Right lobe of liver (tissue), 6 donors: ENCODE measurements at regions not wholly inside any gene's neighbourhood (a gene's known extent, or its start where the extent isn't known, plus 50 kb on each side); places are given as distances from the start of the nearest gene placed in this dataset.

Source experiments
- ATAC-seq, 4 donors: fragments of 200-7000 bp; cut with Tn5 transposase; one replicate each; pipeline ENCODE4 v1.9.1; 2020; ENCODE audit warnings: mild to moderate bottlenecking in 4 of 4, moderate library complexity in 4 of 4
- DNase-seq, 3 donors: peaks; one replicate each; pipeline ENCODE4 v3.0.0-alpha.2; 2020
- H3K27ac ChIP-seq, 3 donors: fragments of 200-600 bp; one replicate each; pipeline ENCODE4 v1.8.0; 2022
- H3K27me3 ChIP-seq, 2 donors: fragments of 200-600 bp; one replicate each; pipeline ENCODE4 v1.8.0; 2022
- H3K36me3 ChIP-seq, 4 donors: fragments of 200-600 bp; sonication (generic) in 1 of 4; one replicate each; pipeline versions ENCODE4 v1.5.1 to v1.8.0; 2017 to 2022; ENCODE audit warnings: control low read depth in 1 of 4
- H3K4me1 ChIP-seq, 4 donors: fragments of 200-600 bp; sonication (generic) in 1 of 4; one replicate each; pipeline versions ENCODE4 v1.5.1 to v1.8.0; 2017 to 2022; ENCODE audit warnings: control low read depth in 1 of 4
- H3K4me3 ChIP-seq, 3 donors: fragments of 200-600 bp; one replicate each; pipeline ENCODE4 v1.8.0; 2022
- H3K9me3 ChIP-seq, 4 donors: fragments of 200-600 bp; sonication (generic) in 1 of 4; one replicate each; pipeline versions ENCODE4 v1.5.1 to v1.8.0; 2017 to 2022; ENCODE audit warnings: control low read depth in 1 of 4
- POLR2A ChIP-seq: fragments of 450-650 bp; IDR thresholded peaks from one replicate; pipeline ENCODE4 v1.6.1; 2017; ENCODE audit warnings: antibody characterized with exemption, mild to moderate bottlenecking
- WGBS: methylation state at CpG from one replicate; pipeline ENCODE4 v1.1.6; 2018; ENCODE audit warnings: low coverage, low lambda C conversion rate; ENCODE audit not compliant: insufficient coverage; ENCODE audit errors: missing lambda C conversion rate; 5-methylcytosine and 5-hydroxymethylcytosine counted together
- intact Hi-C, 2 donors: fragments of 100-400 bp; cut with DNase I; formaldehyde crosslinking; loops; one replicate each; pipeline versions ENCODE4 v1.11.2 to v1.14.1; 2022
- TF ChIP-seq, protein P1 (sequence below), 4 donors: fragments of 200-600 bp in 3 of 4; fragments of 450-650 bp in 1 of 4; IDR thresholded peaks; one replicate each; pipeline versions ENCODE4 v1.5.1 to v1.8.0; 2016 to 2022; ENCODE audit warnings: antibody characterized with exemption in 4 of 4, mild to moderate bottlenecking in 2 of 4
- donor health status: DM: no; HTN: yes; CAD: no.
- donor health status: DM: no; HTN: no; CAD: no.
- donor health status: DM: no; HTN: no; CAD: no.
- donor health status: DM: no; HTN: yes; CAD: no.
- donor health status: DM: no; HTN: yes; CAD: no.

DNA sequence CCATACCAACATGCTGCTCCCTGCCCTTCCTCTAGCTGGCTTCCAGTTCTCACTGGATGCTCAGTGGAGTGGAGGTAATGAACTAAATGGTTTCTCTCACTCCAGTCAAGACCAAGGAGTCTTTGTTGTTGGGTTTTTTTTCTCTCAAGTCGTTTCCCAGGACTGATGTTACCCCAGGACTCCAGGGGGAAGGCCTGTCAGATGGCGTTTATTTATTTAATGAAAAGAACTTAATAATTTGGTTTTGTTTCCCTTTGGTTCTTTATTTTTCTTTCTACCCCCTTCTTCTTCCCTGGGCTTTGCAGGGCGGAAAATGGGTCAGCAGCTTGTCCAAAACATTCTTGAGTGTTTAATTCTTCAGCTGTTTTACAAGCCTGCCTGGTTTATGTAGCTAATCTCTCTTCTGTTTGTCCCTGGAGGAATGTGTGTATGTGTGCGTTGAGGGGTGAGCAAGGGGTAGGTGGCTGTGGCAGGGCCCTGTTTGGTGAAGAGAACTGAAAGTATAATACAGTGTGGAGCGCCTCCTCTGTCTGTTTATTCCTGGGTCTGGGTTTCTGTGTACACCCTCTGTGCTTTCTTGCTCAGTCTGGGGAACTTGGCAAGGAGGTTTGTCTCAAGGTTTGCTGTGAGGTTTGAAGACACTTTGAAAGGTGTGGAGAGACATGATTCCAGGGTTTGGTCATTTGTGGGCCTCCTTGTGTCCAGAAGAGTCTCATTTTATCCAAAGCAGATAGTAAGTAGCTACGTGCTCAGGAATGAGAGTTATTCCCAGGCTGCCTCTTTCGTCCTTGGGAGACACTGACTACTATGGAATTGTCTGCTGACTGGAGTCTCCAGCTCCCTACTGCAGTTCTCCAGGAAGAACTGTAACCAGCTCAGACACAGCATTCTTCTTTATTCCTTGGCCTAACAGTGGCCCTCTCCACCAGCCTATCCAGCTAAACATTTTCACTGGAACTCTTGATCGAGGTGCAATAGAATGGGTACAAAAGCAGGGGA lies 175.5 kb downstream of the ADAMTS15 start:
- WGBS = 49% methylated on average over 8 of the region's 8 CpGs
- Histone ChIP-seq H3K27ac (no peak overlapping the region), H3K27me3 (no peaks in the 10 kb centered on the region), H3K4me1 (no peaks in the 10 kb centered on the region), H3K9me3 (no peaks in the 10 kb centered on the region), H3K4me3 (no peak overlapping the region), H3K36me3 (no peaks in the 10 kb centered on the region)
- ATAC-seq (no peak), DNase-seq (no peak)
- intact Hi-C loops = no loop called here
- no peak for TF ChIP-seq POLR2A
- TF ChIP-seq, protein P1, sequence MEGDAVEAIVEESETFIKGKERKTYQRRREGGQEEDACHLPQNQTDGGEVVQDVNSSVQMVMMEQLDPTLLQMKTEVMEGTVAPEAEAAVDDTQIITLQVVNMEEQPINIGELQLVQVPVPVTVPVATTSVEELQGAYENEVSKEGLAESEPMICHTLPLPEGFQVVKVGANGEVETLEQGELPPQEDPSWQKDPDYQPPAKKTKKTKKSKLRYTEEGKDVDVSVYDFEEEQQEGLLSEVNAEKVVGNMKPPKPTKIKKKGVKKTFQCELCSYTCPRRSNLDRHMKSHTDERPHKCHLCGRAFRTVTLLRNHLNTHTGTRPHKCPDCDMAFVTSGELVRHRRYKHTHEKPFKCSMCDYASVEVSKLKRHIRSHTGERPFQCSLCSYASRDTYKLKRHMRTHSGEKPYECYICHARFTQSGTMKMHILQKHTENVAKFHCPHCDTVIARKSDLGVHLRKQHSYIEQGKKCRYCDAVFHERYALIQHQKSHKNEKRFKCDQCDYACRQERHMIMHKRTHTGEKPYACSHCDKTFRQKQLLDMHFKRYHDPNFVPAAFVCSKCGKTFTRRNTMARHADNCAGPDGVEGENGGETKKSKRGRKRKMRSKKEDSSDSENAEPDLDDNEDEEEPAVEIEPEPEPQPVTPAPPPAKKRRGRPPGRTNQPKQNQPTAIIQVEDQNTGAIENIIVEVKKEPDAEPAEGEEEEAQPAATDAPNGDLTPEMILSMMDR (IDR thresholded peaks at IDR 0.05) = no peak

DNA sequence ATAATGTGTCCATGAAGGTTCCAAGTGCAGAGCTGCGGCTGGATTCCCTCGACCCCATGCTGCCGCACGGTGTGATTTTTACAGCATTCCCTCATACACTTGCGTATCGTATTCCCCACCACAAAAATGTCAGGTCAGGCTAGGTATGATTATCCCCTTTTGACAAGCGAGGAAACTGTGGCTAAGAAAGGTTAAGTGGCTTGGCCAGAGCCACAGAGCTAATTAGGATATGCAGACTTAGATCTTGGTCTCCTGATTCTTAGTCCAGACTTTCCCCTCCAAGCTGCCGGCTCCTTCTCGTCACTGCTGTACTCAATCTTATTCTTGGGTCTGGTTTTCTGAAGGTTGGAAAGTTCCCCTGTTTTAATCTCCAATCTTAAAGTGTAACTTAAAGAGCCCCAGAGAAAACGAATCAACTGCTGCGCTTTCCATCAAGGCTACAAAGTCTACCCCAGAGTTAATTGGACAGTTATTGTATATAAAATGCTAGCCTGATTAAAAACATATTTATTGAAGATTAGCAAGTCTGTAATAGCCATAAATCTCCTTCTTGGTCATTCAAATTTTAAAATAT lies 176.6 kb downstream of the ADAMTS15 start:
- no peaks in the 10 kb centered on the region for H3K4me1 ChIP-seq
- no peak overlapping the region for H3K4me3 ChIP-seq
- intact Hi-C loops = no loop called here
- H3K36me3 ChIP-seq = no peaks in the 10 kb centered on the region
- no peak for DNase-seq
- no peak for TF ChIP-seq POLR2A
- TF ChIP-seq, protein P1 (IDR thresholded peaks at IDR 0.05) = no peak
- H3K27ac ChIP-seq = no peak overlapping the region
- H3K9me3 ChIP-seq = no peaks in the 10 kb centered on the region
- no peaks in the 10 kb centered on the region for H3K27me3 ChIP-seq
- 79% methylated on average over 11 of the region's 11 CpGs for WGBS
- no peak for ATAC-seq

- H3K4me1 ChIP-seq = no peaks in the 10 kb centered on the region
- TF ChIP-seq, protein P1 (IDR thresholded peaks at IDR 0.05) = no peak
- TF ChIP-seq POLR2A = no peak
- intact Hi-C loops = no loop called here
- no peak for DNase-seq
- no peaks in the 10 kb centered on the region for H3K36me3 ChIP-seq
- no peaks in the 10 kb centered on the region for H3K9me3 ChIP-seq
- no peaks in the 10 kb centered on the region for H3K27me3 ChIP-seq
- no peak for ATAC-seq
- H3K27ac ChIP-seq = no peak overlapping the region
- H3K4me3 ChIP-seq = no peak overlapping the region
- 61% methylated on average over 15 of the region's 15 CpGs for WGBS
Observed at GRCh38 chr11:130625578-130626306, 177.3 kb downstream of the ADAMTS15 start.

DNA sequence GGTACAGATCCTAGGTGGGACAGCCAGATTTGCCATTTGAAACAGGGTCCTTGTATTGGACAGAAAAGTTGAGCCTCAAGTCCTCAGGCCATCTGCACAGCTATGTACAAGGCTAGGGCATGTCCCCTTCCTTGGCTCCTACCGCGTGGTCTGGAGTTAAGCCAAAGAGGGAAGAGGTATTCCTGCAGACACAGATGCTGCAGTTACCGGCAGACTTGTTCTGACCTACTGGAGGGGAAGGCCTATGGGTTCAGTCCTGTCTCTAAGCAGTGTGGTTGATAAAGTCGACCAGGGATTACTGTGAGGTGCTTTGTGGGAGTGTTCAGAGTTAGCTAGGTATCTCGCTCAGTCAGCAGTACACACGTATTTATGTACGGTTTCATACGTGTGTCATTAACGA lies 180.6 kb downstream of the ADAMTS15 start:
- 67% methylated on average over 9 of the region's 9 CpGs for WGBS
- no peaks in the 10 kb centered on the region for H3K36me3 ChIP-seq

More for the DNA sequence above, 180.6 kb downstream of the ADAMTS15 start:
- Histone ChIP-seq H3K4me3 (no peak overlapping the region), H3K27ac (no peak overlapping the region), H3K27me3 (no peaks in the 10 kb centered on the region), H3K9me3 (no peaks in the 10 kb centered on the region), H3K4me1 (no peaks in the 10 kb centered on the region)
- TF ChIP-seq, protein P1 (IDR thresholded peaks at IDR 0.05) = no peak
- TF ChIP-seq POLR2A = no peak
- intact Hi-C loops = no loop called here
- ATAC-seq = no peak
- no peak for DNase-seq
